ENCODE measurements at regions not wholly inside any gene's neighbourhood (a gene's known extent, or its start where the extent isn't known, plus 50 kb on each side); places are given as distances from the start of the nearest gene placed in this dataset.

DNA sequence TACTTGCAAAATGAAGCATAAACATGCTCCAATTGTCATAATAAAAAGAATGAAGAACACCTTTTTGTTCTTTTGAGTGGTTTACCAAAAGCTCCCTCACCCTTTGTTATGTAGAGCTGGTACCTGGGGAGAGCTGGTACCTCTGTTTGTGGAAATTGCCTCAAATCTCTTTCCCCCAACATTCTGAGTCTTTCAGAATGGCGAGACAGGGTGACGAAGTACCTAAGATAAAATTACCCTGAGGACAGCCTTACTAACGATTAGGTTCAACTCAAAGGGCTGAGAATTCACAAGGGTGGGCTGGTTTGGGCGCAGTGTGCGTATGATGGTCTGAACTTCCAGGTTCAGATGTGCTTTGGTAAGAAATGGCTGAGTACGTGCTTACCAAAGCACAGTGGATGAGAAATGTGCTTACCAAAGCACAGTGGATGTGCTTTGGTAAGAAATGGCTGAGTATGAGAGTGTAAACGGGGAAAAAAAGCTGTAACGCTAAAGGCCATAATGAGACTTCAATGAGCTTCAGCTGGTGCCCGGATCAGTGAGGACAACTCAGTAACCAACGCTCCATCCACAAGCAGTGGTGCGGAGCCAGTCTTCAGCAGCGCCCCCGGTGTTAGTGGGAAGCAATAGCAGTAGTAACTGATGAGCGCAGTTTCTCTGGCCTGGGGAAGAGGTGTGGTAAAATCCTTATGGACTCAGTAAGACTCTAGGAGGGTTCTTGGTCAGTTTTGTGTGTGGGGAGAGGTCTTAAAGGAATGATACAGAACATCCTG, 72.3 kb upstream of the LRIG1 start:
- no peak for TF ChIP-seq EZH2 (optimal IDR thresholded peaks at IDR 0.05; ENCODE audit: low read depth, low read length)
- TF ChIP-seq, protein P1, sequence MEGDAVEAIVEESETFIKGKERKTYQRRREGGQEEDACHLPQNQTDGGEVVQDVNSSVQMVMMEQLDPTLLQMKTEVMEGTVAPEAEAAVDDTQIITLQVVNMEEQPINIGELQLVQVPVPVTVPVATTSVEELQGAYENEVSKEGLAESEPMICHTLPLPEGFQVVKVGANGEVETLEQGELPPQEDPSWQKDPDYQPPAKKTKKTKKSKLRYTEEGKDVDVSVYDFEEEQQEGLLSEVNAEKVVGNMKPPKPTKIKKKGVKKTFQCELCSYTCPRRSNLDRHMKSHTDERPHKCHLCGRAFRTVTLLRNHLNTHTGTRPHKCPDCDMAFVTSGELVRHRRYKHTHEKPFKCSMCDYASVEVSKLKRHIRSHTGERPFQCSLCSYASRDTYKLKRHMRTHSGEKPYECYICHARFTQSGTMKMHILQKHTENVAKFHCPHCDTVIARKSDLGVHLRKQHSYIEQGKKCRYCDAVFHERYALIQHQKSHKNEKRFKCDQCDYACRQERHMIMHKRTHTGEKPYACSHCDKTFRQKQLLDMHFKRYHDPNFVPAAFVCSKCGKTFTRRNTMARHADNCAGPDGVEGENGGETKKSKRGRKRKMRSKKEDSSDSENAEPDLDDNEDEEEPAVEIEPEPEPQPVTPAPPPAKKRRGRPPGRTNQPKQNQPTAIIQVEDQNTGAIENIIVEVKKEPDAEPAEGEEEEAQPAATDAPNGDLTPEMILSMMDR (IDR thresholded peaks at IDR 0.05; ENCODE audit: low read length) = 0 out of 2 replicates have a peak, but pooled peaks have one; percentile 8
